Hematopoietic multipotent progenitor cell (in vitro differentiated cells): ENCODE measurements at regions not wholly inside any gene's neighbourhood (a gene's known extent, or its start where the extent isn't known, plus 50 kb on each side); places are given as distances from the start of the nearest gene placed in this dataset.

Source experiments
- DNase-seq, 3 donors: peaks; one replicate each; pipeline ENCODE4 v3.0.0-alpha.2; 2011 to 2015; ENCODE audit warnings: low read depth in 2 of 3, low spot score in 2 of 3

GRCh38 chr2:199631129-199631528 is 173.4 kb upstream of the SATB2 start:
- DNase-seq, result no peak

DNA sequence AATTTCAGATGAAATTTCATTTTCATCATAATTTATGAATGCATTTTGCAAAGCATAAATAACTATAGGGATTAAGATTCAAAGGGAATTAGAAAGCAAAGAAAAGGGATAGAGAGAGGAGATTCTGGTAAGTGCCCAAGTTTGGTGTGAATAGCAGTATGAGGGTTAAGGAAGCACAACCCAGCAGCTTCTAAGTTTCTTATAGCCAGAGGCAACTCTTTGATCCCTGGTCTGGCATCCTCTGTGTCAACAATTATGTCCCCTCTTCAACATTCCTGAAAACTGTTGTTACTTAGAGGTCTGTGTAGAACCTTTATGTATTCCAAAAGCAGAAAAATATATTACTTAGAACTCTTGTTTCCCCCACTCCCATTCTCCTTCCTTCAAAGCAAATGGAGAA is 171.6 kb upstream of the SATB2 start:
- no peak for DNase-seq

DNA sequence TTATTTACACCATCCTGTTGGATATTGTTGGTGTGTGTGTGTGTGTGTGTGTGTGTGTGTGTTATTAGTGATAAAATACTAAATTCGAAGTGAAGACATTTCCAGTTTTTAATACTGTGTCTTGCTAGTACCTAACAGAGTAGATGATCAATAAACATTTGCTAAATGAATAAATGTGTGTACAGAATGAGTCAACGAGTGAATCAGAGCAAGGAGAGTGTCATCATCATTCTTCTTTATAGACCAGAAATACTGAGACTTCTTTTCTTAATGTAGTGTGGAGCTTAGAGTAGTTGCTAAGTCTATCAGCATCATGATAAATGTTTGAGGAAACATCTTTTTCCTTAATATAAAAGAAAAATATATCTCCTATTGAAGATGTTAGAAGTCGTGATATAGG is 169.7 kb upstream of the SATB2 start:
- no peak for DNase-seq

GRCh38 chr2:199624958-199625357 is 167.2 kb upstream of the SATB2 start:
- no peak for DNase-seq

GRCh38 chr2:199612509-199613130 is 154.9 kb upstream of the SATB2 start:
- no peak for DNase-seq

DNA sequence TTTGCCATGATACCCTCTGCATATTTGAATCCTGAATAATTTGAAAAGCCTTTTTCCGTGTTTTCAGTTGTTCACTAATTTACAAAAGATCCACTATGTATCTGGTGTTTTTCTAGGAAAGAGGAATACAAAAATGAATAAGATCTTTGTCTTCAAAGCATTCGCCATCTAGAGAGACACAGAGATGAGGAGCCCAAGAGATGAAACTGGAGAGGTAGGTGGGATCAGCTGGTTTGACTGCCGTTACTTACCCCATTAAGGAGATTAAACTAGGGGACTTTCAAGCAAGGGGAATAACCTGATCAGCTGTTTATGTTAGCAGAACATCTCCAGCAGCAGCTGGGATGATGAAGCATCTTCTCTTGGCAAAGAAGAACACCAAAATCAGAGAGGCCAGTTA is 150.2 kb upstream of the SATB2 start:
- no peak for DNase-seq

DNA sequence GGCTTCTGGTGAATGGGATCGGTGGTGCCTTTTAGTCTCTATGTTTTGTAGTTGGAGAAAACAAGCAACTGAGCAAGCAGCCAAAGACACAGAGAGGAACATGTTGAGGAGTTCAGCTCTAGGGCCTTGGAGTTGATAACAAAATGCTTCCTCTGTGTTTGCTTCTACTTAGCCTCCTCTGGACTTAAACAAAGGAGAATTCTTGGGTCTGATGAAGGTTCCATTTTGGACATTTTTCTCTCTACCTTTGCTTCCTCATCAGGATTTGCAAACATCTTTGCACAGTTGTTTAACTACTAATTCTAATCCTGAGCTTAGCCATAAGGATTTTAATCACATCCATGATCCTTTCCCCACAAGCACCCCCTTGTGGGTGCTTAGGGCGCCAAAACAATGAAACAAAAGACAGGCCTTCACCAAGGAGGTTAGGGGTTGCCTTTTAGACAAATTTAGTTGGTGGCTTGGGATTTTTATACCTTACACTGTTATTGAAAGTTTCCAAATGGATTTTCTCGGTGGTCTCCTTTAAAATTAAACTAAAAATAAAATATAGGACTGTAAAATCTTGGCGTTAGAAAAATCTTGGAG is 148.5 kb upstream of the SATB2 start:
- no peak for DNase-seq

DNA sequence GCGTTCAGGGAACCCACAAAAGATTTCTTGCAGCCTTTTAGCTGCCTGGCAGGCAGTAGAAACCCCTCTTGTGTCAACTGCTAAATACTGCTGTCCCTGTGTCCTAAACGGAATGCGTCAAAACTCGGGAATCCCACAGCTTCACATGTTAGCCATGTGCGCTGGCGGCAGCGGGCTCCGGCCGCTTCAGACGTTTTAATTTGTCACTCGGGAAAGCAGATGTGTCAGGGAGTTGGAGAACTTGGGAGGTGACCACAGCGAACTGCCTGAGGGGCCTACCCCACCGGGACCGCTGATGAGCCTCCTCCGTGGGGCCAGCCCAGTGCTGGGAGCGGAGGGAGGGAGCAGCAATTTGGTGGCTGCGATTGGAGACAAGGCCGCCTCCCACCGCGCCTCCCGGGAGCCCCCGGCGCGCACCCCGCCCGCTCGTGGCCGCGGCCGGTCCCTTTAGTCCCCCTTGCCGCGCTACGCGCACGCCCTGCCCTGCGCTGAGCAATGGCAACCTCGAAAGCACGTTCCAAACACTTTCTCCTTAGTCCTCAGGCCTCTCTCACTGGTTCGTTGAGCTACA is 146.1 kb upstream of the SATB2 start:
- DNase-seq, result peak in 1 of 3 donors; percentile 10

DNA sequence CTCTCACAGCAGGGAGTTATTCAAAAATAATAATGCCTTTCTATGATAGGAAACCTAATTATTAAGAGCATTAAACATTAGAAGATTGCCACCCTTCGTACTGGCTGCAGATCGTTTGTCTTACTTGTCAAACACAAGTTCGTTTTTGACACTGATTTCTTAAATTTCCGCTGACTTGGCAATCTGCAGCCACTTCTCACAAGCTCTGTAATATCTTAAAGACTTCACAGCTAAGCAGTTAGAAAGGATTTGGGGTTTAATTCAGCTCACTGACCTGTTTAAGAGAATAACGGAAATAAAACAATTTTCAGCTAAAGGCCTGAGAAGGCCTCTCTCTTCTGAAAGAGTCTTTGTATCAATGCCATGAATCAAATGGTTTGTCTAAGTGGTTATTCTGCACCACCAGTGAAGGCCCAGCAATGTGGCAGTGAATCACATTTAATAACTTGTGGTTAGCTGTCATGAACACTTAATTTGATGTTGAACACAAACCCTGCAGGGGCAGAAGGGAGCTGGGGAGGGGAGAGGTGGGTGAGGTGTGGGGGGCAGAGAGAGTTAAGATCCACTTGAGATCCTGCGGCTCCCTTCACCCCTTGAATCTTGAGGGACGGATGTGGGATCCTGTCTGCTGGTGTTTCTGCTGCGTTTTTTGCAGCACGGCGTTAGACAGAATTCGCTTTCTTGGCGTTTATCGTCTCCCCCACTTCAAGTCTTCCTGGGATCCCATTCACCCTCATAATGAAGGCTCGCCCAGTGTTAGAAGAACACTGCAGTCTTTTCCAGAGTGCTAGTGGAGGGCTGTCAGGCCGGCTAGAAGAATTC is 145.4 kb upstream of the SATB2 start:
- DNase-seq, result peak in 1 of 3 donors; percentile 63

GRCh38 chr2:199602271-199602895 is 144.6 kb upstream of the SATB2 start:
- peak in 1 of 3 donors; percentile 53 for DNase-seq

DNA sequence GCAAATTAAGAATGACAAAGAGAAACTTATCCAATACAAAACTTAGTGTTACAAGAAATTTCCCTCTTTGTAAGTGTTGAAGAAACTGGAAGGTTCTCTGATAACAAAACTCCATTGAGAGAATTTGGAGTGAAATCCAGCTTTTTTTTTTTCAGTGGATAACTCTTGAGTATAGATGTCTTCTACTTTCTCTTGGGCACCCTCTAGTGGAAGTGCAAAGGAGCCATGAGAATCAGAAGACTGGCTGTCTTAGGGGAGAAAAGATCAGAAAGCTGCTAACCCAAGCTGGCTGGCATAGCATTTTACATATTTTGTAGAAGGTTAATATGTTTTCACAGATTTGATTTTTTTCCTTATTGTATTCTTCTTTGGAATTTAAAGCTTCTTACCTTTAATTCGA is 138.8 kb upstream of the SATB2 start:
- DNase-seq, result peak in 1 of 3 donors; percentile 50

GRCh38 chr2:199594443-199594842 is 136.7 kb upstream of the SATB2 start:
- DNase-seq, result no peak

DNA sequence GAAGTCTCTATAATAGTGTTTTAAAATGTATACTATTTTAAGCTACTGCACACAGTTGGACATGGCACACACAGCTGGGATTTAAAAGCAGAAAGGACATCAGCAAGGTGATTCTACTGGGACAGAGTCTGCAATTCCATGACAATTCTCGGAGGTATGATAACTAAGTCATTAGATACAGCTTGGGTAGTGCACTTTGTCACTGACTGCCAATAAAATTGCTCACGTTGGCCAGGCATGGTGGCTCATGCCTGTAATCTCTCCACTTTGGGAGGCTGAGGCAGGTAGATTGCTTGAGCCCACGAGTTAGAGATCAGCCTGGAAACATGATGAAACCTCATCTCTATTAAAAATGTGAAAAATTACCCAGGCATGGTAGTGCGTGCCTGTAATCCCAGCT is 134.1 kb upstream of the SATB2 start:
- DNase-seq, result no peak

- no peak for DNase-seq
Measured at GRCh38 chr2:199590321-199591203, 132.8 kb upstream of the SATB2 start.

GRCh38 chr2:199589306-199589705 is 131.6 kb upstream of the SATB2 start:
- DNase-seq, result no peak

GRCh38 chr2:199588054-199588453 is 130.3 kb upstream of the SATB2 start:
- DNase-seq, result no peak

DNA sequence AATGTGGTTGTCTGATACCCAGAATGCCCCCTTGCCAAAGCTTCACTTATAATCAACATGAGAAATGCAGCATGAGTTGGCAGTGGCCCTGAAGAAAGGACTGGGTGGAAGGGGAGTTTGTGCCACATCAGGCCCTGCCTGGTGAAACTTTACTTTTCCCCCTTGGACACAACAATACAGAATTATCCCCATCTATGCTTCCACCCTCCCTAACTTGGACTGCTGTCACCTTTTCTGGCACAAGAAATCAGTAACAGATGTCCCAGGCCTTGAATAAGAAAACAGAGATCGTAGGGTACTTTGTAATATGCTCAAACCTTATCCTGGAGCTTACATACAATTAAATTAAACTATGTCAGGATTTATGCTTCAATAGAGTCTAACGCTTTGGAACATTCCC is 128.9 kb upstream of the SATB2 start:
- DNase-seq, result no peak

GRCh38 chr2:199583676-199584075 is 125.9 kb upstream of the SATB2 start:
- DNase-seq, result no peak

- DNase-seq, result peak in 1 of 3 donors; percentile 13
Measured at GRCh38 chr2:199581935-199582360, 124.2 kb upstream of the SATB2 start.

DNA sequence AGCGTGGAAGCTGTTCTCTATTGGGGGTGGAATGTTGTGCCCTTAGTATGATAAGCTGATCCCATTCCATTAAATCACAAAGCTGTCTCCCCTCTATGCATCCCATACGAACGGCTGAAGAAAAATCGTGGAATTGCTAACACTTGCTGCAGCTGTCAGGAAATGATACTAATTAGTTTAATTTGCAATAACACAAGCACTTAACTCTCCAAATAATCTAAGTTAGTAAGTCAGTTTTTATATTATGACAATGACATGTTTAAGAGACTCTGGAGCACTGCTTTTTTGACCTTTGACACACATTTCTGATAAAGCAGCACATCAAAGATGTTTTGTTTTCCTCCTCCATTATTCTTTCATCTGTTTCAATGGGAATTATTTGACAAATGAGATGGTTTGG is 123.7 kb upstream of the SATB2 start:
- DNase-seq, result no peak
